IMR-90 (cell line): ENCODE measurements at regions not wholly inside any gene's neighbourhood (a gene's known extent, or its start where the extent isn't known, plus 50 kb on each side); places are given as distances from the start of the nearest gene placed in this dataset.

Source experiments
- BHLHE40 ChIP-seq: fragments of 150-350 bp; IDR thresholded peaks from 2 replicates; pipeline ENCODE4 v1.6.1; 2016; ENCODE audit warnings: mild to moderate bottlenecking, low read depth, low read length
- CHD1 ChIP-seq: IDR thresholded peaks from 2 replicates; pipeline ENCODE4 v1.6.1; 2012; ENCODE audit warnings: low read depth, low read length, improper control_type of control experiment
- CTCF ChIP-seq: conservative IDR thresholded peaks from 2 replicates; pipeline ENCODE4 v1.5.1; 2012; ENCODE audit warnings: mild to moderate bottlenecking, low read depth, low read length, improper control_type of control experiment
- ELK1 ChIP-seq: fragments of 150-350 bp; IDR thresholded peaks from 2 replicates; pipeline ENCODE4 v1.6.1; 2016; ENCODE audit warnings: low read depth, mild to moderate bottlenecking, low read length, moderate library complexity, borderline replicate concordance
- POLR2A ChIP-seq: IDR thresholded peaks from 2 replicates; pipeline ENCODE4 v1.6.1; 2012; ENCODE audit warnings: mild to moderate bottlenecking, low read depth, low read length
- RAD21 ChIP-seq: IDR thresholded peaks from 2 replicates; pipeline ENCODE4 v1.6.1; 2012; ENCODE audit warnings: low read length, improper control_type of control experiment
- RCOR1 ChIP-seq: IDR thresholded peaks from 2 replicates; pipeline ENCODE4 v1.6.1; 2012; ENCODE audit warnings: mild to moderate bottlenecking, low read length, improper control_type of control experiment; ENCODE audit not compliant: insufficient replicate concordance
- RFX5 ChIP-seq: IDR thresholded peaks from 2 replicates; pipeline ENCODE4 v1.8.0; 2012; ENCODE audit warnings: low read depth, mild to moderate bottlenecking, low read length, moderate library complexity
- USF2 ChIP-seq: fragments of 150-350 bp; IDR thresholded peaks from 2 replicates; pipeline ENCODE4 v1.6.1; 2017; ENCODE audit warnings: mild to moderate bottlenecking, antibody characterized with exemption, low read length, low read depth

DNA sequence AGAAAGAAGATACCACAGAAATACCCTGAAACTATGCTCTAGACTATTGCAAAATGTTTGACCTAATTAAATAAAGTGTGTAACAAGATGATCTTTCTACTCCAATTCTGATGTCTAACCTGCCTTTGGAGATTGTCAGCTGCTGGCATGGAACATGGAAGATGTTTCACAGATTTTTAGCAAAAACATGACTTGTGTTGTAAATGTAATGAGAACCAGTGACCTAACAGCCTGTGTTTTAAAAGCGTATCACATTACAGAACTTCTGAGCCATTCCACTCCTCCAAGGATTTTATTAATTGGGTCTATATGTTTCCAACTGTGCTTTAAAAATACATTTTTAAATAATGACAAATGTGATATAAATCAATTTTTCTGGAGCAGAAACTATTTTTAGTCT lies 526.3 kb upstream of the SEMA3D start:
- no peak for TF ChIP-seq RFX5
- TF ChIP-seq POLR2A = no peak
- TF ChIP-seq CTCF = no peak
- TF ChIP-seq BHLHE40 = no peak
- no peak for TF ChIP-seq RCOR1
- no peak for TF ChIP-seq ELK1
- TF ChIP-seq USF2 = no peak
- no peak for TF ChIP-seq CHD1
- TF ChIP-seq RAD21 = no peak
